MM.1S (cell line): ENCODE measurements at regions not wholly inside any gene's neighbourhood (a gene's known extent, or its start where the extent isn't known, plus 50 kb on each side); places are given as distances from the start of the nearest gene placed in this dataset.

Experiments used
- DNase-seq: peaks from one replicate; pipeline ENCODE4 v3.0.0-alpha.2; 2015
- H2AFZ ChIP-seq: fragments of 300-600 bp; sonication (generic); 2 replicates; pipeline ENCODE4 v1.6.0; 2016; ENCODE audit warnings: antibody characterized with exemption, low read length
- H3F3A ChIP-seq: fragments of 300-600 bp; sonication (generic); 2 replicates; pipeline ENCODE4 v1.6.1; 2016; ENCODE audit warnings: mild to moderate bottlenecking, antibody characterized with exemption, low read length, moderate library complexity, mixed read lengths; ENCODE audit not compliant: insufficient read depth
- H3K27ac ChIP-seq: fragments of 300-600 bp; sonication (generic); 2 replicates; pipeline ENCODE4 v1.5.1; 2016; ENCODE audit warnings: mild to moderate bottlenecking, low read length
- H3K27me3 ChIP-seq: fragments of 300-600 bp; sonication (generic); replicated peaks from 2 replicates; pipeline ENCODE4 v1.6.0; 2016; ENCODE audit warnings: low read length; ENCODE audit not compliant: insufficient read depth
- H3K36me3 ChIP-seq: fragments of 300-600 bp; sonication (generic); replicated peaks from 2 replicates; pipeline ENCODE4 v1.6.1; 2016; ENCODE audit warnings: mild to moderate bottlenecking, low read length, mixed read lengths; ENCODE audit not compliant: insufficient read depth
- H3K4me1 ChIP-seq: fragments of 300-600 bp; sonication (generic); 2 replicates; pipeline ENCODE4 v1.6.1; 2016; ENCODE audit warnings: low read length, mixed read lengths
- H3K4me2 ChIP-seq: fragments of 300-600 bp; sonication (generic); 2 replicates; pipeline ENCODE4 v1.6.0; 2016; ENCODE audit warnings: low read depth, low read length
- H3K4me3 ChIP-seq: fragments of 300-600 bp; sonication (generic); 2 replicates; pipeline ENCODE4 v1.5.1; 2016; ENCODE audit warnings: low read length, mixed read lengths
- H3K79me2 ChIP-seq: fragments of 300-600 bp; sonication (generic); 2 replicates; pipeline ENCODE4 v1.6.1; 2016; ENCODE audit warnings: mixed run types, low read length, mixed read lengths
- H3K9ac ChIP-seq: fragments of 300-600 bp; sonication (generic); 2 replicates; pipeline ENCODE4 v1.6.1; 2016; ENCODE audit warnings: low read length, mixed read lengths
- H3K9me2 ChIP-seq: fragments of 300-600 bp; sonication (generic); replicated peaks from 2 replicates; pipeline ENCODE4 v1.6.1; 2016; ENCODE audit warnings: mild to moderate bottlenecking, low read length, mixed read lengths; ENCODE audit not compliant: insufficient read depth
- H3K9me3 ChIP-seq: fragments of 300-600 bp; sonication (generic); replicated peaks from 2 replicates; pipeline ENCODE4 v1.6.1; 2016; ENCODE audit warnings: mild to moderate bottlenecking, low read length, mixed read lengths; ENCODE audit not compliant: insufficient read depth
- H4K20me1 ChIP-seq: fragments of 300-600 bp; sonication (generic); 2 replicates; pipeline ENCODE4 v1.6.1; 2016; ENCODE audit warnings: mild to moderate bottlenecking, low read length, moderate library complexity, mixed read lengths; ENCODE audit not compliant: insufficient read depth
- CTCF ChIP-seq: fragments of 300-600 bp; sonication (generic); IDR thresholded peaks from 2 replicates; pipeline ENCODE4 v1.5.1; 2016; ENCODE audit warnings: antibody characterized with exemption, low read length, mixed read lengths
- EZH2 ChIP-seq: fragments of 300-600 bp; sonication (generic); optimal IDR thresholded peaks from 2 replicates; pipeline ENCODE3; 2017; ENCODE audit warnings: low read depth, mild to moderate bottlenecking, antibody characterized with exemption, low read length, mixed read lengths
- EZH2phosphoT487 ChIP-seq: fragments of 300-600 bp; sonication (generic); IDR thresholded peaks from 2 replicates; pipeline ENCODE4 v1.6.1; 2018; ENCODE audit warnings: antibody characterized with exemption, low read length

GRCh38 chr12:131362291-131363211 lies 348.3 kb upstream of the SFSWAP start:
- Histone ChIP-seq H3K4me1 (no peaks in the 10 kb centered on the region), H3K4me3 (no peak overlapping the region), H3K27me3 (no peaks in the 10 kb centered on the region; the same call in 1 of the 2 replicates), H3K36me3 (no peaks in the 10 kb centered on the region), H3F3A (no peaks in the 10 kb centered on the region), H2AFZ (no peak overlapping the region), H3K9me2 (no peaks in the 10 kb centered on the region), H4K20me1 (no peaks in the 10 kb centered on the region), H3K9me3 (no peaks in the 10 kb centered on the region), H3K9ac (no peak overlapping the region), H3K27ac (no peak overlapping the region), H3K79me2 (no peaks in the 10 kb centered on the region), H3K4me2 (no peak overlapping the region)
- no peak for TF ChIP-seq EZH2phosphoT487
- TF ChIP-seq EZH2: no peak
- no peak for TF ChIP-seq CTCF
- DNase-seq: no peak

- no peaks in the 10 kb centered on the region for H3K79me2 ChIP-seq
- no peaks in the 10 kb centered on the region for H3K9me3 ChIP-seq
- H3K4me3 ChIP-seq: no peak overlapping the region
- no peak overlapping the region for H3K4me2 ChIP-seq
- H3K9ac ChIP-seq: no peak overlapping the region
- no peaks in the 10 kb centered on the region for H4K20me1 ChIP-seq
- H3K36me3 ChIP-seq: no peaks in the 10 kb centered on the region
- H3K4me1 ChIP-seq: no peaks in the 10 kb centered on the region
- H3K27ac ChIP-seq: no peak overlapping the region
- no peaks in the 10 kb centered on the region for H3K9me2 ChIP-seq
- no peak overlapping the region for H2AFZ ChIP-seq
- TF ChIP-seq CTCF (no peak), EZH2 (no peak), EZH2phosphoT487 (no peak)
- no peaks in the 10 kb centered on the region; the same call in 1 of the 2 replicates for H3K27me3 ChIP-seq
- no peak for DNase-seq
- H3F3A ChIP-seq: no peaks in the 10 kb centered on the region
Observed at GRCh38 chr12:131363393-131363792, 347.5 kb upstream of the SFSWAP start.

- TF ChIP-seq EZH2phosphoT487 (no peak), EZH2 (no peak), CTCF (no peak)
- no peak overlapping the region for H3K27ac ChIP-seq
- no peaks in the 10 kb centered on the region for H3F3A ChIP-seq
- H3K9me3 ChIP-seq: no peaks in the 10 kb centered on the region
- no peaks in the 10 kb centered on the region for H3K4me1 ChIP-seq
- H3K9ac ChIP-seq: no peak overlapping the region
- H3K4me2 ChIP-seq: no peak overlapping the region
- no peak overlapping the region for H2AFZ ChIP-seq
- DNase-seq: no peak
- H3K4me3 ChIP-seq: no peak overlapping the region
- H3K9me2 ChIP-seq: no peaks in the 10 kb centered on the region
- no peaks in the 10 kb centered on the region for H3K79me2 ChIP-seq
- no peaks in the 10 kb centered on the region for H3K36me3 ChIP-seq
- H4K20me1 ChIP-seq: no peaks in the 10 kb centered on the region
- no peaks in the 10 kb centered on the region; the same call in 1 of the 2 replicates for H3K27me3 ChIP-seq
Observed at GRCh38 chr12:131363841-131364495, 346.9 kb upstream of the SFSWAP start.
